Fibroblast of skin of left biceps (primary cell): ENCODE measurements at regions not wholly inside any gene's neighbourhood (a gene's known extent, or its start where the extent isn't known, plus 50 kb on each side); places are given as distances from the start of the nearest gene placed in this dataset.
A peak's percentile ranks its signal among the peaks of the same experiment; 100 is the strongest.
"Not testable (repeated sequence)": the region's sequence is repeated elsewhere in the genome, so short reads cannot be mapped to it uniquely, and the experiment has no call there.

Experiments used
- DNase-seq, 2 experiments: peaks; one replicate each; pipeline ENCODE4 v3.0.0-alpha.2; 2013; ENCODE audit warnings: low read depth in 2 of 2

GRCh38 chr11:122604621-122605020, 50.9 kb upstream of the UBASH3B start:
- DNase-seq: no peak

- DNase-seq: peak; percentile 88 to 91
Observed at GRCh38 chr11:122601141-122602125, 54.1 kb upstream of the UBASH3B start.

GRCh38 chr11:122600290-122600689, 55.2 kb upstream of the UBASH3B start:
- no peak for DNase-seq

- DNase-seq: no peak
Observed at GRCh38 chr11:122599434-122599833, 56.1 kb upstream of the UBASH3B start.

- DNase-seq: no peak
Observed at GRCh38 chr11:122598971-122599370, 56.6 kb upstream of the UBASH3B start.

GRCh38 chr11:122597511-122597910, 58.0 kb upstream of the UBASH3B start:
- DNase-seq: no peak

GRCh38 chr11:122594986-122595645, 60.4 kb upstream of the UBASH3B start:
- DNase-seq: no peak

GRCh38 chr11:122593473-122594420, 61.8 kb upstream of the UBASH3B start:
- DNase-seq: no peak

GRCh38 chr11:122592641-122593040, 62.9 kb upstream of the UBASH3B start:
- no peak for DNase-seq

GRCh38 chr11:122584670-122585069, 70.9 kb upstream of the UBASH3B start:
- no peak for DNase-seq

- DNase-seq: not testable (repeated sequence)
Observed at GRCh38 chr11:122580071-122580470, 75.5 kb upstream of the UBASH3B start.

GRCh38 chr11:122578171-122578825, 77.2 kb upstream of the UBASH3B start:
- DNase-seq: no peak

GRCh38 chr11:122572592-122572991, 82.9 kb upstream of the UBASH3B start:
- no peak for DNase-seq

GRCh38 chr11:122563761-122564160, 91.8 kb upstream of the UBASH3B start:
- DNase-seq: no peak

- no peak for DNase-seq
Observed at GRCh38 chr11:122559734-122560382, 95.7 kb upstream of the UBASH3B start.

- DNase-seq: not testable (repeated sequence)
Observed at GRCh38 chr11:122559218-122559617, 96.3 kb upstream of the UBASH3B start.

GRCh38 chr11:122557163-122557562, 98.4 kb upstream of the UBASH3B start:
- DNase-seq: not testable (repeated sequence)

- no peak for DNase-seq
Observed at GRCh38 chr11:122556605-122557004, 98.9 kb upstream of the UBASH3B start.

- no peak for DNase-seq
Observed at GRCh38 chr11:122538060-122538459, 117.5 kb upstream of the UBASH3B start.

GRCh38 chr11:122524898-122525297, 130.6 kb upstream of the UBASH3B start:
- DNase-seq: no peak
